ENCODE measurements at regions not wholly inside any gene's neighbourhood (a gene's known extent, or its start where the extent isn't known, plus 50 kb on each side); places are given as distances from the start of the nearest gene placed in this dataset.

DNA sequence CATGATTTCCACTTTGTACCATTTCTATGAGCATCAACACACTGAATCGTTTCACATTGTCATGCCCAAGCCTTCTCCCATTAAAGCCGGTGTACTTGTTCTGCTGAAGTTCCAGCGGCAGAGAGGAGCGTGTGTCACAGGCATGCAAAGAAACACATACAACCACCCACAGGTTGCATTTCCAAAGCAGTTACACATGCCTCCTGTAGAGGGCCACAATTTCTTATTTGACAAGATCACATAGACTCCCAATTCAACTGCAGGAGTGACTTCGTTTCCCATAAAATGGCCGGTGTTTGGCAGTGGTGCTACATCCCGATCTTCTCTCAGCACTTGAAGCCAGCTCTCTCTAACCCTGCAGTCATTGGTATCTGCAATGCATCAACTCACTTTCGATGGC is 992.6 kb downstream of the NLGN4X start:
- H2AFZ ChIP-seq (ENCODE audit: control insufficient read depth, low read depth, low read length): no peak overlapping the region
- ChIA-PET CTCF (no interaction called here), RAD21 (ENCODE audit: unreplicated experiment) (no interaction called here), POLR2A (no interaction called here), SMC1A (ENCODE audit: uncharacterized antibody, unreplicated experiment) (no interaction called here)
- FAIRE-seq (no peak), ATAC-seq (no peak), DNase-seq (ENCODE audit: low read depth, low spot score) (no peak)
- in situ Hi-C loops (cut with MboI): no loop called here
- no peaks in the 10 kb centered on the region for H3K27me3 ChIP-seq (replicated peaks in 1 of 2; ENCODE audit: control insufficient read depth in 2 of 2, insufficient read depth in 2 of 2, low read length in 1 of 2)
- H3K9me3 ChIP-seq (replicated peaks; ENCODE audit: control insufficient read depth, insufficient read depth, low read length): no peaks in the 10 kb centered on the region
- H3K27ac ChIP-seq (ENCODE audit: control insufficient read depth, insufficient read depth): no peak overlapping the region
- no peaks in the 10 kb centered on the region for H3K36me3 ChIP-seq (ENCODE audit: control insufficient read depth in 2 of 2, insufficient read depth in 2 of 2, low read length in 1 of 2)
- no peak overlapping the region for H3K4me2 ChIP-seq (ENCODE audit: control insufficient read depth, insufficient read depth)
- no TSS peak for BruUV-seq (replicated peaks)
- no peaks in the 10 kb centered on the region for H3K79me2 ChIP-seq (ENCODE audit: control insufficient read depth, insufficient read depth, low read length)
- intact Hi-C loops (cut with micrococcal nuclease; ENCODE audit: unreplicated experiment): no loop called here
- 47% methylated on average over 8 of the region's 8 CpGs for WGBS (ENCODE audit: insufficient coverage, insufficient replicate concordance, low lambda C conversion rate, missing lambda C conversion rate)
- no peaks in the 10 kb centered on the region for H3K4me1 ChIP-seq (ENCODE audit: control insufficient read depth, insufficient read depth, low read length)
- no peak overlapping the region for H3K4me3 ChIP-seq
- no peaks in the 10 kb centered on the region for H4K20me1 ChIP-seq (ENCODE audit: control insufficient read depth, insufficient read depth)
- no peak for TF ChIP-seq MEF2B (IDR thresholded peaks at IDR 0.05; ENCODE audit: partially characterized antibody, poor library complexity, severe bottlenecking)
- TF ChIP-seq, protein P1, sequence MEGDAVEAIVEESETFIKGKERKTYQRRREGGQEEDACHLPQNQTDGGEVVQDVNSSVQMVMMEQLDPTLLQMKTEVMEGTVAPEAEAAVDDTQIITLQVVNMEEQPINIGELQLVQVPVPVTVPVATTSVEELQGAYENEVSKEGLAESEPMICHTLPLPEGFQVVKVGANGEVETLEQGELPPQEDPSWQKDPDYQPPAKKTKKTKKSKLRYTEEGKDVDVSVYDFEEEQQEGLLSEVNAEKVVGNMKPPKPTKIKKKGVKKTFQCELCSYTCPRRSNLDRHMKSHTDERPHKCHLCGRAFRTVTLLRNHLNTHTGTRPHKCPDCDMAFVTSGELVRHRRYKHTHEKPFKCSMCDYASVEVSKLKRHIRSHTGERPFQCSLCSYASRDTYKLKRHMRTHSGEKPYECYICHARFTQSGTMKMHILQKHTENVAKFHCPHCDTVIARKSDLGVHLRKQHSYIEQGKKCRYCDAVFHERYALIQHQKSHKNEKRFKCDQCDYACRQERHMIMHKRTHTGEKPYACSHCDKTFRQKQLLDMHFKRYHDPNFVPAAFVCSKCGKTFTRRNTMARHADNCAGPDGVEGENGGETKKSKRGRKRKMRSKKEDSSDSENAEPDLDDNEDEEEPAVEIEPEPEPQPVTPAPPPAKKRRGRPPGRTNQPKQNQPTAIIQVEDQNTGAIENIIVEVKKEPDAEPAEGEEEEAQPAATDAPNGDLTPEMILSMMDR (IDR thresholded peaks at IDR 0.05 in 2 of 3, conservative IDR thresholded peaks at IDR 0.05 in 1 of 3; ENCODE audit: control insufficient read depth in 2 of 3, extremely low read depth in 1 of 3, insufficient read depth in 1 of 3, low read depth in 3 of 3, low read length in 3 of 3): 0 out of 6 replicates have a peak, but pooled peaks of 1 of the 3 experiments have one; percentile 1
- H3K9ac ChIP-seq (ENCODE audit: control insufficient read depth, insufficient read depth, low read length): no peak overlapping the region

- DNase-seq (ENCODE audit: low read depth, low spot score) (no peak), ATAC-seq (no peak), FAIRE-seq (no peak)
- WGBS (ENCODE audit: insufficient coverage, insufficient replicate concordance, low lambda C conversion rate, missing lambda C conversion rate): 21% methylated on average over 3 of the region's 3 CpGs
- Histone ChIP-seq H3K4me1 (ENCODE audit: control insufficient read depth, insufficient read depth, low read length) (no peaks in the 10 kb centered on the region), H3K9me3 (replicated peaks; ENCODE audit: control insufficient read depth, insufficient read depth, low read length) (no peaks in the 10 kb centered on the region), H2AFZ (ENCODE audit: control insufficient read depth, low read depth, low read length) (no peak overlapping the region), H3K36me3 (ENCODE audit: control insufficient read depth in 2 of 2, insufficient read depth in 2 of 2, low read length in 1 of 2) (no peaks in the 10 kb centered on the region), H4K20me1 (ENCODE audit: control insufficient read depth, insufficient read depth) (no peaks in the 10 kb centered on the region), H3K79me2 (ENCODE audit: control insufficient read depth, insufficient read depth, low read length) (no peaks in the 10 kb centered on the region), H3K9ac (ENCODE audit: control insufficient read depth, insufficient read depth, low read length) (no peak overlapping the region), H3K27me3 (replicated peaks in 1 of 2; ENCODE audit: control insufficient read depth in 2 of 2, insufficient read depth in 2 of 2, low read length in 1 of 2) (no peaks in the 10 kb centered on the region), H3K27ac (ENCODE audit: control insufficient read depth, insufficient read depth) (no peak overlapping the region), H3K4me2 (ENCODE audit: control insufficient read depth, insufficient read depth) (no peak overlapping the region), H3K4me3 (no peak overlapping the region)
- in situ Hi-C loops (cut with MboI) (no loop called here), intact Hi-C loops (cut with micrococcal nuclease; ENCODE audit: unreplicated experiment) (no loop called here)
- ChIA-PET RAD21 (ENCODE audit: unreplicated experiment) (no interaction called here), POLR2A (no interaction called here), SMC1A (ENCODE audit: uncharacterized antibody, unreplicated experiment) (no interaction called here), CTCF (no interaction called here)
- BruUV-seq (replicated peaks): no TSS peak
- no peak for TF ChIP-seq RAD21 (IDR thresholded peaks at IDR 0.05; ENCODE audit: insufficient read depth, low read depth, low read length)
- TF ChIP-seq ZNF217 (IDR thresholded peaks at IDR 0.05): no peak
- no peak for TF ChIP-seq ZNF24 (IDR thresholded peaks at IDR 0.05)
- no peak for TF ChIP-seq FOS (IDR thresholded peaks at IDR 0.05; ENCODE audit: borderline replicate concordance, extremely low read depth, insufficient read length)
- TF ChIP-seq ZBED1 (IDR thresholded peaks at IDR 0.05; ENCODE audit: borderline replicate concordance): no peak
- no peak for TF ChIP-seq TBL1XR1 (IDR thresholded peaks at IDR 0.05; ENCODE audit: low read depth, low read length)
- no peak for TF ChIP-seq IRF5 (IDR thresholded peaks at IDR 0.05; ENCODE audit: borderline replicate concordance)
- TF ChIP-seq SRF (IDR thresholded peaks at IDR 0.05; ENCODE audit: low read depth in 2 of 2, low read length in 2 of 2): no peak
- no peak for TF ChIP-seq IKZF1 (conservative IDR thresholded peaks at IDR 0.05)
These were observed 994.8 kb downstream of the NLGN4X start for GRCh38 chrX:5233830-5234229.

All from GM12878 (cell line).